Loucy (cell line): ENCODE measurements at regions not wholly inside any gene's neighbourhood (a gene's known extent, or its start where the extent isn't known, plus 50 kb on each side); places are given as distances from the start of the nearest gene placed in this dataset.

Experiments used
- EZH2phosphoT487 ChIP-seq: fragments of 200-600 bp; IDR thresholded peaks from 2 replicates; pipeline ENCODE4 v1.6.1; 2018; ENCODE audit warnings: antibody characterized with exemption, mild to moderate bottlenecking, moderate library complexity, borderline replicate concordance
- TF ChIP-seq, protein P1 (sequence below): fragments of 200-600 bp; sonication (generic); conservative IDR thresholded peaks from 2 replicates; pipeline ENCODE4 v1.5.1; 2014; ENCODE audit warnings: mild to moderate bottlenecking, antibody characterized with exemption, low read length

DNA sequence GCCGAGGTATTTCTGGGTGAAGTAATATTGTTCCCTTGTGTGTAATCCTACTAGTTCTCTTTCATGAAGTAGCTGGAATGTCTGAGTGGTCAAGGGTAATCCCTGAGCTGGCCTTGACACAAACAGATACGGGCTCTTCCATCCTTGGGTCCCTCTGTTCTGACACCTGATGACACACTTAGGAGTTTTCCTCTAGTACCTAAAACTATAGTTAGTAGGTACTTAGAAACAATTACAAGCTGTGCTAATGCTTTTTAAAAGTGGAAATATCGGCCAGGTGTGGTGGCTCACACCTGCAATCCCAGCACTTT lies 59.2 kb upstream of the IL1R1 start:
- TF ChIP-seq, protein P1, sequence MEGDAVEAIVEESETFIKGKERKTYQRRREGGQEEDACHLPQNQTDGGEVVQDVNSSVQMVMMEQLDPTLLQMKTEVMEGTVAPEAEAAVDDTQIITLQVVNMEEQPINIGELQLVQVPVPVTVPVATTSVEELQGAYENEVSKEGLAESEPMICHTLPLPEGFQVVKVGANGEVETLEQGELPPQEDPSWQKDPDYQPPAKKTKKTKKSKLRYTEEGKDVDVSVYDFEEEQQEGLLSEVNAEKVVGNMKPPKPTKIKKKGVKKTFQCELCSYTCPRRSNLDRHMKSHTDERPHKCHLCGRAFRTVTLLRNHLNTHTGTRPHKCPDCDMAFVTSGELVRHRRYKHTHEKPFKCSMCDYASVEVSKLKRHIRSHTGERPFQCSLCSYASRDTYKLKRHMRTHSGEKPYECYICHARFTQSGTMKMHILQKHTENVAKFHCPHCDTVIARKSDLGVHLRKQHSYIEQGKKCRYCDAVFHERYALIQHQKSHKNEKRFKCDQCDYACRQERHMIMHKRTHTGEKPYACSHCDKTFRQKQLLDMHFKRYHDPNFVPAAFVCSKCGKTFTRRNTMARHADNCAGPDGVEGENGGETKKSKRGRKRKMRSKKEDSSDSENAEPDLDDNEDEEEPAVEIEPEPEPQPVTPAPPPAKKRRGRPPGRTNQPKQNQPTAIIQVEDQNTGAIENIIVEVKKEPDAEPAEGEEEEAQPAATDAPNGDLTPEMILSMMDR, result no peak
- TF ChIP-seq EZH2phosphoT487, result no peak
